ENCODE measurements at regions not wholly inside any gene's neighbourhood (a gene's known extent, or its start where the extent isn't known, plus 50 kb on each side); places are given as distances from the start of the nearest gene placed in this dataset.
A peak's percentile ranks its signal among the peaks of the same experiment; 100 is the strongest.

DNA sequence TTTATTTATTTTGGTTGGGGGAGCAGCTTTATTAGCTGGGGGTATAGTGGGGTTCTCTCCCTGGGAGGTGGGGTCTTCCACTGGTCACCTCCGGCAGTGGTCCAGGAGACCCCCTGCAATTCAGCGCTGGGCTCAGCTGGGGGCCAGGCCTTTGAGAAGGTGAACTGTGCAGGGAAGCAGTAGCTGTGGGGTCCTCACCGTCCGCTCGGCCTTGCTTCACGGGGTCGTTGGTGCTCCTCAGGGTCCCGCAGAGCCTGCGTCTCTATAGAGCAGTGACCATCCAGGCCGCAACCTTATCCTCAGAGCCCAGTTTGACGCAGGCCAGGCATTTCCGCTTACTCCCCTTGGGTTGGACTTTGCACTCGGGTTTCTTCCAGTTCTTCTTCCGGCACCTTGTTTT lies 1954.7 kb downstream of the TP53TG3F start:
- no peak for DNase-seq (ENCODE audit: low spot score)
- TF ChIP-seq, protein P1, sequence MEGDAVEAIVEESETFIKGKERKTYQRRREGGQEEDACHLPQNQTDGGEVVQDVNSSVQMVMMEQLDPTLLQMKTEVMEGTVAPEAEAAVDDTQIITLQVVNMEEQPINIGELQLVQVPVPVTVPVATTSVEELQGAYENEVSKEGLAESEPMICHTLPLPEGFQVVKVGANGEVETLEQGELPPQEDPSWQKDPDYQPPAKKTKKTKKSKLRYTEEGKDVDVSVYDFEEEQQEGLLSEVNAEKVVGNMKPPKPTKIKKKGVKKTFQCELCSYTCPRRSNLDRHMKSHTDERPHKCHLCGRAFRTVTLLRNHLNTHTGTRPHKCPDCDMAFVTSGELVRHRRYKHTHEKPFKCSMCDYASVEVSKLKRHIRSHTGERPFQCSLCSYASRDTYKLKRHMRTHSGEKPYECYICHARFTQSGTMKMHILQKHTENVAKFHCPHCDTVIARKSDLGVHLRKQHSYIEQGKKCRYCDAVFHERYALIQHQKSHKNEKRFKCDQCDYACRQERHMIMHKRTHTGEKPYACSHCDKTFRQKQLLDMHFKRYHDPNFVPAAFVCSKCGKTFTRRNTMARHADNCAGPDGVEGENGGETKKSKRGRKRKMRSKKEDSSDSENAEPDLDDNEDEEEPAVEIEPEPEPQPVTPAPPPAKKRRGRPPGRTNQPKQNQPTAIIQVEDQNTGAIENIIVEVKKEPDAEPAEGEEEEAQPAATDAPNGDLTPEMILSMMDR (IDR thresholded peaks at IDR 0.05; ENCODE audit: extremely low read depth, missing control alignments): no peak

DNA sequence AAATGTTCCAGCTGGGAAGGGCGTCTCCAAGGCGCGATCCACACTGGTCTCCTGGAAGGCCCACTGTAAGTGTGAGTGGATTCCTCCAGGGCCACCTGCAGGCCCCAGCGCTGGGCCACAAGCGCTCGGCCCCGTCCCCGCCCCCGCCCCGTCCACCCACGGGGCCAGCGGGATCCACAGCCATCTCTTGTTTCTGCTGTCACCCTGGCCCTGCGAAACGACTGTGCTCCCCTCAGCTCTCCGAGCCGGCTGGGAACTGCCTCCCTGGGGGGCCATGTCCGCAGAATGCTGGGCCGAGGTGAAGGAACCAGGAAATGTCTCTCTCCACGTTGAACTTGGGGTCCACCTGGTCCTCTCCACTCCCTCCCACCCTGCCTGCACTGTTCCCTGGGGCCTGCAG lies 1955.2 kb downstream of the TP53TG3F start:
- DNase-seq (ENCODE audit: low spot score): no peak
- TF ChIP-seq, protein P1 (IDR thresholded peaks at IDR 0.05; ENCODE audit: extremely low read depth, missing control alignments): no peak

DNA sequence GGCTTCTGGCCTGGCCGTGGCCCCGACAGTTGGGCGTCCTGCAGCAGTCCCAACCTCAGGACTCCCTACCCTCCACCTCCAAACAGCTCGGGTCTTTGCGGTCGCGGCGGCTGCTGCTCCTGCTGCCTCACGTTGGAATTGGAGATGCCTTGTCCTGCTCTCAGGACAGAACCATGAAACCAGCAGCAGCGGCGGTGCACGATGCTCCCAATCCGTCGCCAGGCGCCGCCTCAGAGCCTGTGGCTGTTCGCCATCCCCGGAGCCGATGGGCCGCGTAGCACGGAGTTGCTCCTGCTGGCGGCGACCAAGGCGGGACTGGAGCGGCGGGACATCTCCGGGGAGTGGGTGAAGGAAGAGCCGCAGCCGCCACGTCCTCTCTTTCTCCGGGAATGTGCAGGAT lies 1965.9 kb downstream of the TP53TG3F start:
- TF ChIP-seq, protein P1 (IDR thresholded peaks at IDR 0.05; ENCODE audit: extremely low read depth, missing control alignments): no peak
- no peak for DNase-seq (ENCODE audit: low spot score)

DNA sequence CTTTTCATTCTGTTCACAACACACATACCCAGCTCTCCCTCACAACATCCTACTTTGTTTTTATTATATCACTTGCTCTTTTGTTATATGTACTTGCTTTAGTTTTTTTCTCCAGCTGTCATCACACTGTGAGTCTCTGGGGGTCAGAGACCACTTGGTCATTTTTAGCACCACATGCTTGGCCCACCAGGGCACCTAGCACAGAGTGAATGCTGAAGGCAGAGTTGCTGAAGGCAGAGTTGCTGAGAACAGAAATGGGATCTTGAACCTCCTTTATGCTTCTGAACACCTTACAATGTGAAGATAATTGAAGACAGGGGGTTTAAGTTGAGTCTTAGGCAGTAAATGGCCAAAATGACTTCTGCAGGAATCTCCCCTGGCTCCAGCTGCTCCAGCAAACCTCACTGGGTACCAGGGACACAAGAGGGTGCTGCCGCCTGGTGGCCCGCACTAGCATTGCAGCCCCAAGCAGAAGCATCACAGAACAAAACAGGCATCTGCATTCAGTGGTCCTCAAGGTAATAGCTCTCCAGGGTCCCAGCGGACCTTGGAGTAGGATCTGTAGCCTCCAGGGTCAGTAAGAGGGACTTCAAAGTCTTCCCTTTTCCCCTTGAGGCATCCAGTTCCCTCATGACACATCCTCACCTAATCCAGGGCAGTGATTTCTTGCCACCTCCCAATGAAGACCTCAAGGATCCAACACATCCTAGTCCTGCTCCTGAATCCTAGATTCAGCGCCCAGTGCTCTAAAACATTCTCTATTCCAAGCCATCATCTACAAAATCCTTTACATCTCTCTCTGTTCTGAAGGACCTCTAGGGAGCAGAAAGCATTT lies 1972.6 kb downstream of the TP53TG3F start:
- TF ChIP-seq, protein P1 (IDR thresholded peaks at IDR 0.05; ENCODE audit: extremely low read depth, missing control alignments): peak; percentile 74
- DNase-seq (ENCODE audit: low spot score): no peak

DNA sequence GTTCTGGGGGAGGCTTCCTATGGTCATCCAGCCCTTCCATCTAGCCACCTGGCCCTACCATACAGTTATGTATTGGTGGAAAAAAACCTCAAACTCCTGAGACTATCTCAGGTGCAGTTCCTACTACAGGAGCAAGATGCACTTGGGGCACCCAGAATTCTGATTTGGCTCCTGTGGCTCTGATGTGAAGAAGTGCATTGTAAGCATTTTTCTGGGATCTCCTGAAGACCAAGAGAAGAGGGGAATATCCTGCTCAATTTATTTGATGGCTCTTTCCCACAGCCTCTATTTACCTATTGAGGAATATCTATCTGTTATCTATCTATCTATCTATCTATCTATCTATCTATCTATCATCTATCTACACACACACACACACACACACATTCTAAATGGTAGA lies 1981.5 kb downstream of the TP53TG3F start:
- TF ChIP-seq, protein P1 (IDR thresholded peaks at IDR 0.05; ENCODE audit: extremely low read depth, missing control alignments): no peak

DNA sequence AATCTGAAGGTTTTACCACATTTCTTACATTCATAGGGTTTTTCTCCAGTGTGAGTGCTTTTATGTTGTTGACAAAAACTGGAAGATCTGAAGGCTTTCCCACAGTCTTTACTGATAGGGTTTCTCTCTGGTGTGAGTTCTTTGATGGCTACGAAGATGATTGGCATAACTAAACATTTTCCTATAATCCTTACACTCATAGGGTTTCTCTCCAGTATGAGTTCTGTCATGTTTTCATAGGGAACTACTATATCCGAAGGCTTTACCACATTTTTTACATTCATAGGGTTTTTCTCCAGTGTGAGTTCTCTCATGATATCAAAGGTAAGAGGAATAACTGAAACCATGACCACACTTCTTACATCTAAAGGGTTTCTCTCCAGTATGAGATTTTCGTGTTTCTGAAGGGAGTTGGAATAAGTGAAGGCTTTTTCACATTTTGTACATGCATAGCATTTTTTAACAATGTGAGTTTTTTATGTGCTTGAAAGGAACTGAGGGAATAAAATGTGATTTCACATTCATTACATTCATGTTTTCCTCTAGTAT lies 1987.7 kb downstream of the TP53TG3F start:
- TF ChIP-seq, protein P1 (IDR thresholded peaks at IDR 0.05; ENCODE audit: extremely low read depth, missing control alignments): no peak

More for the DNA sequence above, 1981.5 kb downstream of the TP53TG3F start:
- no peak for DNase-seq (ENCODE audit: low spot score)

DNA sequence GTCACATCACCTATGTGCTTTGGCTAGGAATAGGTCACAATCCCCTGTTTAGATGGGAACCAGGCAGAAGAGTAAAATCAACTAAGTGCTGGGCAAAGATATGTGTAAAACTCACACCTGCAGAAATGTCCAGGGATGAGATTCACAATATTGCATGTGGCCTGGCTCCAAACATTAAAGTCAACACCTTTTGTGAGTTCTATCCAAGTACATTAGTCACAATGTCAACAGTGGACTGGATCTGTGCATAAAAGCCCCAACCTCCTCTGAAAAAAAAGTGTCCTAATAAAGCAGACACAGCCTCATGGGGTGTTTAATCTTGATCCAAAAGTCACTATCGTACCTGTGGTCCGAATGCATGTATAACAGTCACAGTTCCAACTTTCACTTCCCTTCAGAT lies 1990.3 kb downstream of the TP53TG3F start:
- no peak for DNase-seq (ENCODE audit: low spot score)
- TF ChIP-seq, protein P1 (IDR thresholded peaks at IDR 0.05; ENCODE audit: extremely low read depth, missing control alignments): no peak

More for the DNA sequence above, 1987.7 kb downstream of the TP53TG3F start:
- DNase-seq (ENCODE audit: low spot score): no peak
